GM23338 (cell line): ENCODE measurements at regions not wholly inside any gene's neighbourhood (a gene's known extent, or its start where the extent isn't known, plus 50 kb on each side); places are given as distances from the start of the nearest gene placed in this dataset.

Source experiments
- ATAC-seq: fragments of 200-7000 bp; cut with Tn5 transposase; 3 replicates; pipeline ENCODE4 v1.9.1; 2020
- DNase-seq: peaks from one replicate; pipeline ENCODE4 v3.0.0-alpha.2; 2015; ENCODE audit warnings: low spot score
- H2AFZ ChIP-seq: fragments of 200-600 bp; sonication (generic); 2 replicates; pipeline ENCODE4 v1.8.0; 2016; ENCODE audit warnings: antibody characterized with exemption, mild to moderate bottlenecking, moderate library complexity
- H3F3A ChIP-seq: fragments of 200-600 bp; sonication (generic); replicated peaks from 2 replicates; pipeline ENCODE4 v1.8.0; 2017; ENCODE audit warnings: antibody characterized with exemption, mixed run types, low read depth
- H3K27ac ChIP-seq: fragments of 200-600 bp; sonication (generic); 2 replicates; pipeline ENCODE4 v1.6.1; 2016; ENCODE audit warnings: low read depth
- H3K27me3 ChIP-seq: fragments of 200-600 bp; sonication (generic); 2 replicates; pipeline ENCODE4 v1.8.0; 2016; ENCODE audit warnings: mild to moderate bottlenecking, mixed run types, moderate library complexity; ENCODE audit not compliant: insufficient read depth
- H3K36me3 ChIP-seq: fragments of 200-600 bp; sonication (generic); 2 replicates; pipeline ENCODE4 v1.8.0; 2016; ENCODE audit warnings: mild to moderate bottlenecking; ENCODE audit not compliant: insufficient read depth
- H3K4me1 ChIP-seq: fragments of 200-600 bp; sonication (generic); 2 replicates; pipeline ENCODE4 v1.8.0; 2016; ENCODE audit warnings: mild to moderate bottlenecking, moderate library complexity; ENCODE audit not compliant: insufficient read depth
- H3K4me2 ChIP-seq: fragments of 200-600 bp; sonication (generic); 2 replicates; pipeline ENCODE4 v1.7.1; 2017; ENCODE audit warnings: mixed run types
- H3K4me3 ChIP-seq: fragments of 200-600 bp; sonication (generic); 2 replicates; pipeline ENCODE4 v1.6.1; 2016; ENCODE audit warnings: mixed run types
- H3K79me2 ChIP-seq: fragments of 200-600 bp; sonication (generic); replicated peaks from 2 replicates; pipeline ENCODE4 v1.8.0; 2017; ENCODE audit warnings: mild to moderate bottlenecking; ENCODE audit not compliant: insufficient read depth
- H3K9me2 ChIP-seq: fragments of 200-600 bp; sonication (generic); 2 replicates; pipeline ENCODE4 v1.8.0; 2017; ENCODE audit not compliant: insufficient read depth
- H4K20me1 ChIP-seq: fragments of 200-600 bp; sonication (generic); replicated peaks from 2 replicates; pipeline ENCODE4 v1.8.0; 2017; ENCODE audit warnings: mild to moderate bottlenecking; ENCODE audit not compliant: insufficient read depth
- H3K27ac Mint-ChIP-seq: 2 replicates; pipeline ENCODE4 v1.8.0; 2020; ENCODE audit warnings: inconsistent platforms, mild to moderate bottlenecking, moderate library complexity, mixed read lengths
- H3K27me3 Mint-ChIP-seq: 3 replicates; pipeline ENCODE4 v1.8.0; 2022; ENCODE audit warnings: low read depth, mild to moderate bottlenecking, moderate library complexity, mixed read lengths, inconsistent platforms; ENCODE audit not compliant: insufficient read depth, poor library complexity
- H3K36me3 Mint-ChIP-seq: 3 replicates; pipeline ENCODE4 v1.8.0; 2021; ENCODE audit warnings: low read depth, mild to moderate bottlenecking, inconsistent platforms, moderate library complexity, mixed read lengths
- H3K4me1 Mint-ChIP-seq: 3 replicates; pipeline ENCODE4 v1.8.0; 2020; ENCODE audit warnings: mild to moderate bottlenecking, inconsistent platforms, mixed read lengths
- H3K4me3 Mint-ChIP-seq: 3 replicates; pipeline ENCODE4 v1.8.0; 2021; ENCODE audit warnings: moderate library complexity, mild to moderate bottlenecking, inconsistent platforms, mixed read lengths
- H3K9me3 Mint-ChIP-seq: 3 replicates; pipeline ENCODE4 v1.8.0; 2020; ENCODE audit warnings: moderate library complexity, mild to moderate bottlenecking, inconsistent platforms, mixed read lengths
- CREB1 ChIP-seq: fragments of 250-450 bp; sonication (Bioruptor Pico); IDR thresholded peaks from 2 replicates; pipeline ENCODE4 v1.5.0; 2020; ENCODE audit warnings: low read depth, mild to moderate bottlenecking, moderate library complexity
- EZH2 ChIP-seq: fragments of 200-600 bp; sonication (generic); IDR thresholded peaks from one replicate; pipeline ENCODE4 v1.8.0; 2017; ENCODE audit warnings: antibody characterized with exemption, mild to moderate bottlenecking, low read depth; ENCODE audit not compliant: unreplicated experiment
- EZH2phosphoT487 ChIP-seq: fragments of 200-600 bp; sonication (generic); IDR thresholded peaks from one replicate; pipeline ENCODE4 v1.8.1; 2018; ENCODE audit warnings: antibody characterized with exemption; ENCODE audit not compliant: unreplicated experiment
- JUNB ChIP-seq: IDR thresholded peaks from one replicate; pipeline ENCODE4 v1.6.1; 2016; ENCODE audit warnings: antibody characterized with exemption; ENCODE audit not compliant: unreplicated experiment
- POLR2AphosphoS5 ChIP-seq: IDR thresholded peaks from 2 replicates; pipeline ENCODE4 v1.6.1; 2016; ENCODE audit warnings: antibody characterized with exemption, low read depth
- REST ChIP-seq: IDR thresholded peaks from one replicate; pipeline ENCODE4 v1.6.1; 2018; ENCODE audit warnings: antibody characterized with exemption; ENCODE audit not compliant: unreplicated experiment
- TF ChIP-seq, protein P1 (sequence below), 2 experiments: fragments of 200-600 bp in 1 of 2; sonication (generic) in 1 of 2; conservative IDR thresholded peaks; 2 replicates each; pipeline versions ENCODE4 v1.5.1 to v1.6.1; 2016 to 2017; ENCODE audit warnings: antibody characterized with exemption in 2 of 2, low read depth in 2 of 2, mild to moderate bottlenecking in 2 of 2, moderate library complexity in 1 of 2
- TF ChIP-seq, protein P2 (sequence below): IDR thresholded peaks from 2 replicates; pipeline ENCODE4 v1.6.1; 2016; ENCODE audit warnings: antibody characterized with exemption

DNA sequence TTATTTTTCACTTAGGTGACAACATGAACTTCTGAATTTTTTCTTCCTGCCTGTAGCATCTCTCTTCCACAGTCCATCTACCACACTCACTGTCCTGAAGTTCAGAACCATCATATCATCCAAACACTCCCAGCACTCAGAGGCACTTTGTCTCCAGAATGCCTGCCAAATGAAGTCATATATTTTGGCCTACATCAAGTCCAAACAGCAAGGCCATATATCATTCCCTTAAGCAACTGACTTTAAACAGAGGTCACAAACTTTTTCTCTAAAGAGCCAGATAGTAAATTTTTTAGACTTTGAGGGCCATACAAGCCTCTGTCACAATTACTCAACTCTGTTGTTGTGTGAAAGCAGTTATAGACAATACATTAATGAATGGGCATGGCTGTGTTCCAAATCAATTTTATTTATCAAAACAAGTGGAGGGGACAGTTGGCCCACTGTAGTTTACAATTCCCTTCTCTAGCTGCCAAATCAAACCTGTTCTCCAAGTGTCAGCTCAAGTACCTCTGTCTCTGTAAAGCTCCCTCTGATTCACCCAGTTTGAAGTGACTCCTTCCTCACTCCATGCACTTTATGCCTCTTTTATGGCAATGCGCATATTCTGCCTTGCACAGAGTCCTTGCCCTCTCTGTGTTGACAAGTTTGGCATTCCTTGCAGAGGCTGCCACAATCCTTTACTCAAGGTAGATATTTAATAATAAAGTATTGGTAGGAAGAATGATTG is 305.7 kb downstream of the FZD1 start:
- no peaks in the 10 kb centered on the region for H3K36me3 Mint-ChIP-seq
- peak; percentile 41; the same call in 2 of the 3 replicates for ATAC-seq
- no peak overlapping the region for H3K27ac Mint-ChIP-seq

More for the DNA sequence above, 305.7 kb downstream of the FZD1 start:
- Histone ChIP-seq H3K4me1 (peaks cover 3% of the 10 kb centered on the region), H3K4me3 (no peak overlapping the region), H3K27me3 (no peaks in the 10 kb centered on the region), H4K20me1 (no peaks in the 10 kb centered on the region), H2AFZ (no peak overlapping the region), H3K27ac (no peak overlapping the region), H3K4me2 (no peak overlapping the region), H3K36me3 (no peaks in the 10 kb centered on the region), H3F3A (no peaks in the 10 kb centered on the region), H3K9me2 (0 out of 2 replicates have a peak, but pooled peaks cover 3% of the 10 kb centered on the region), H3K79me2 (no peaks in the 10 kb centered on the region)
- TF ChIP-seq JUNB (no peak), REST (no peak), POLR2AphosphoS5 (no peak), EZH2phosphoT487 (no peak), EZH2 (no peak), CREB1 (CRISPR knock-in tag) (no peak)
- TF ChIP-seq, protein P1, sequence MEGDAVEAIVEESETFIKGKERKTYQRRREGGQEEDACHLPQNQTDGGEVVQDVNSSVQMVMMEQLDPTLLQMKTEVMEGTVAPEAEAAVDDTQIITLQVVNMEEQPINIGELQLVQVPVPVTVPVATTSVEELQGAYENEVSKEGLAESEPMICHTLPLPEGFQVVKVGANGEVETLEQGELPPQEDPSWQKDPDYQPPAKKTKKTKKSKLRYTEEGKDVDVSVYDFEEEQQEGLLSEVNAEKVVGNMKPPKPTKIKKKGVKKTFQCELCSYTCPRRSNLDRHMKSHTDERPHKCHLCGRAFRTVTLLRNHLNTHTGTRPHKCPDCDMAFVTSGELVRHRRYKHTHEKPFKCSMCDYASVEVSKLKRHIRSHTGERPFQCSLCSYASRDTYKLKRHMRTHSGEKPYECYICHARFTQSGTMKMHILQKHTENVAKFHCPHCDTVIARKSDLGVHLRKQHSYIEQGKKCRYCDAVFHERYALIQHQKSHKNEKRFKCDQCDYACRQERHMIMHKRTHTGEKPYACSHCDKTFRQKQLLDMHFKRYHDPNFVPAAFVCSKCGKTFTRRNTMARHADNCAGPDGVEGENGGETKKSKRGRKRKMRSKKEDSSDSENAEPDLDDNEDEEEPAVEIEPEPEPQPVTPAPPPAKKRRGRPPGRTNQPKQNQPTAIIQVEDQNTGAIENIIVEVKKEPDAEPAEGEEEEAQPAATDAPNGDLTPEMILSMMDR (conservative IDR thresholded peaks at IDR 0.05; ENCODE audit: low read depth in 2 of 2): no peak
- TF ChIP-seq, protein P2, sequence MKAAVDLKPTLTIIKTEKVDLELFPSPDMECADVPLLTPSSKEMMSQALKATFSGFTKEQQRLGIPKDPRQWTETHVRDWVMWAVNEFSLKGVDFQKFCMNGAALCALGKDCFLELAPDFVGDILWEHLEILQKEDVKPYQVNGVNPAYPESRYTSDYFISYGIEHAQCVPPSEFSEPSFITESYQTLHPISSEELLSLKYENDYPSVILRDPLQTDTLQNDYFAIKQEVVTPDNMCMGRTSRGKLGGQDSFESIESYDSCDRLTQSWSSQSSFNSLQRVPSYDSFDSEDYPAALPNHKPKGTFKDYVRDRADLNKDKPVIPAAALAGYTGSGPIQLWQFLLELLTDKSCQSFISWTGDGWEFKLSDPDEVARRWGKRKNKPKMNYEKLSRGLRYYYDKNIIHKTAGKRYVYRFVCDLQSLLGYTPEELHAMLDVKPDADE: no peak
- H3K27me3 Mint-ChIP-seq: peaks cover 2% of the 10 kb centered on the region
- H3K9me3 Mint-ChIP-seq: no peaks in the 10 kb centered on the region
- H3K4me3 Mint-ChIP-seq: no peak overlapping the region
- DNase-seq: peak; percentile 13
- peaks cover 26% of the 10 kb centered on the region; the same call in 2 of the 3 replicates for H3K4me1 Mint-ChIP-seq
